ENCODE measurements at regions not wholly inside any gene's neighbourhood (a gene's known extent, or its start where the extent isn't known, plus 50 kb on each side); places are given as distances from the start of the nearest gene placed in this dataset.

DNA sequence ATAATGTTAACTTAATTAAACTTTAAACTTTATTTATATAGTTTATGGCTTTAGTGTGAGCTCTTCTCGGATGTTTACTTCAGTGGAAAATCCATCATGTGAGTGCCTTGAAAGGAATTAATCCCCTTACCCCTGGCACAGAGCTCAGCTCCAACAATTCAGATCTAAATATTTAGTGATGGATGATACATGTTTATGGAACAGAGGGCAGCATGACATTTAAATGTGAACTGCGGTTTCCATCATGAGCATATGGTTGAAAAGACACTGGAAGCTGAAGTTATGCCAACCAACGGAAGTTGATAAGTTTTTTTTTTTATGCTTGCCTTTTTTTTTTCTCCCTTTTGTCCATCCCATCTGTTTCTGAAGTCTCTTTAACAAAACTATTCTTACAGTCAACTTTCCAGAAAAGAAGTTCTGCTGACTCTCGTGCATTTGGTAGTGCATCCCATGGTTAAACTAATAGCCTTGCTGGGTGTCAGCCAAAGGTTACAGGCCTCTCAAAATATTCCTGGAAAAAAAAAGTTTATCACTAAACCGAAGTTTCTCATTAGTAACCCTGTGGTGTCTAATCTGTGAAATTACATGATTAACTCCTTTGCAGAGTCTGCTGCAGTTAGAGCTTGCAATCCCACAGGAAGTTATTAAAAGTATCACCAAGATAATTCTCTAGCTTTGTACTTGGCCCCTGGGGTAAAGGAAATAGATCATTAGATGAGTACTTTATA is 243.9 kb upstream of the TCF21 start:
- TF ChIP-seq, protein P1, sequence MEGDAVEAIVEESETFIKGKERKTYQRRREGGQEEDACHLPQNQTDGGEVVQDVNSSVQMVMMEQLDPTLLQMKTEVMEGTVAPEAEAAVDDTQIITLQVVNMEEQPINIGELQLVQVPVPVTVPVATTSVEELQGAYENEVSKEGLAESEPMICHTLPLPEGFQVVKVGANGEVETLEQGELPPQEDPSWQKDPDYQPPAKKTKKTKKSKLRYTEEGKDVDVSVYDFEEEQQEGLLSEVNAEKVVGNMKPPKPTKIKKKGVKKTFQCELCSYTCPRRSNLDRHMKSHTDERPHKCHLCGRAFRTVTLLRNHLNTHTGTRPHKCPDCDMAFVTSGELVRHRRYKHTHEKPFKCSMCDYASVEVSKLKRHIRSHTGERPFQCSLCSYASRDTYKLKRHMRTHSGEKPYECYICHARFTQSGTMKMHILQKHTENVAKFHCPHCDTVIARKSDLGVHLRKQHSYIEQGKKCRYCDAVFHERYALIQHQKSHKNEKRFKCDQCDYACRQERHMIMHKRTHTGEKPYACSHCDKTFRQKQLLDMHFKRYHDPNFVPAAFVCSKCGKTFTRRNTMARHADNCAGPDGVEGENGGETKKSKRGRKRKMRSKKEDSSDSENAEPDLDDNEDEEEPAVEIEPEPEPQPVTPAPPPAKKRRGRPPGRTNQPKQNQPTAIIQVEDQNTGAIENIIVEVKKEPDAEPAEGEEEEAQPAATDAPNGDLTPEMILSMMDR (IDR thresholded peaks at IDR 0.05; ENCODE audit: extremely low read depth, insufficient read depth, missing control alignments): no peak
- DNase-seq (ENCODE audit: low spot score): no peak
- in situ Hi-C loops (cut with MboI; ENCODE audit: low pct_unique_long_range_greater_than_20kb, low sequenced_read_pairs, unreplicated experiment): no loop called here

DNA sequence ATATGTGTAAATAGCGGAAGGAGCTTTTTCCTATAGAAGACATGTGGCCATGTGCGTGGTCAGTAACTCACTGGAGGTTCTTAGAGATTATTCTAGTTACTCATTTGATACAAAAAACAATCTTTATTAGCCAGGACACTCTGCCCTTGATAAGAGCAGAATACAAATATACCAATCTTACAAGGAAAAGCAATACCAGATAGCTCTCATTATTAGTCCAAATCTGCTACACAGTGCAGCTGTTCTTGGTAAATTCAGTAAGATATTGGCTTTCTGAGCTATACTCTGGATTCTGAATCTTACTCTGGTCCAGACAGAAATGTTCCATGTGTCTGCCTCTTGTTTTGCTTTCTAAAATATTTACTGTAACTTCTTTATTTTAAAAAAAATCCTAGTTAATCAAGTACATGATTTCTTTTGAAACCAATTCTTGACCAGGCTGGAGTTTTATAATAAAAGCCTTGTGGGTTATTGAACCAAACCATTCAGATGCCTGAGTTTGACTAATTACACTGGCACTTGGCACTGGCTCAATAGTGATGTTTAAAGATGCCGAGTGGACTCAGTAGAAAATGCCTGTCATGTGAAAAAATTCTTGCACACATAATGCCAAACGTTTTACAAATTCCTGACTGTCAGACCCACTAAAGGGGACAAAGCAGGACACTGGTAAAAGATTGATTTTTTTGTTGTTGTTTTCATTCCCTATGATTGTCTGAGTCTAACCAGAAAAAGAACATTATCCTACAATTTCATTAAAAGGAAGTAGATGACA is 242.8 kb upstream of the TCF21 start:
- DNase-seq (ENCODE audit: low spot score): no peak
- TF ChIP-seq, protein P1 (IDR thresholded peaks at IDR 0.05; ENCODE audit: extremely low read depth, insufficient read depth, missing control alignments): no peak
- in situ Hi-C loops (cut with MboI; ENCODE audit: low pct_unique_long_range_greater_than_20kb, low sequenced_read_pairs, unreplicated experiment): no loop called here

DNA sequence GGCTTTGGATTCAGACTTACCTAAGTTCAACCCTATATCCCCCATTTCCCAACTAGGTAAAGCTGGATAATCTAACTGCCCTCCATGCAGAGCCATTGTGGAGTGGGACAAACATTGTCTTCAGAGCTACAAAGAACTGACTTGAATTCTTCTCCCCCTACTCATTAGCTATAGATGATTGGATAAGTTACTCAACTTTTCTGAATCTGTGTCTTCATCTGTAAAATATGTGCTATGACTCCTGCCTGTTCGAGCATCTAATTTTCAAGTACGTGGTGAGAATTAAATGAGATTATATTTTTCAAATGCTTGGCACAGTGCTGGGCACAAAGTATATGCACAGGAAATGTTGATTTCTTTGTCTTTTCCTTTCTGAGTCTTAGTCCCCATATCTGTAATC is 240.3 kb upstream of the TCF21 start:
- in situ Hi-C loops (cut with MboI; ENCODE audit: low pct_unique_long_range_greater_than_20kb, low sequenced_read_pairs, unreplicated experiment): no loop called here
- TF ChIP-seq, protein P1 (IDR thresholded peaks at IDR 0.05; ENCODE audit: extremely low read depth, insufficient read depth, missing control alignments): no peak
- no peak for DNase-seq (ENCODE audit: low spot score)

DNA sequence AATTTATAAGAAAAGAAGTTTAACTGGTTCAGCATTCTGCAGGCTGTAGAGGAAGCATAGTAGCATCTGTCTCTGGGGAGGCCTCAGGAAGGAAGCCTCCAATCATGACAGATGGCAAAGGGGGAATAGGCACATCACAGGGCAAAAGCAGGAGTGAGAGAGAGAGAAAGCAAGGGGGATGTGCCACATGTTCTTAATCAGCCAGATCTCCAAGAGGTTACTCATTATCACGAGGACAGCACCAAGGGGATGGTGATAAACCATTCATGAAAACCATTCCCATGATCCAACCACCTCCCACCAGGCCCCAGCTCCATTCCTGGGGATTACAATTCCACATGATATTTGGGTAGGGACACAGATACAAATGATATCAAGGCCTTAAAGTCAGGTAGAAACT is 217.5 kb upstream of the TCF21 start:
- in situ Hi-C loops (cut with MboI; ENCODE audit: low pct_unique_long_range_greater_than_20kb, low sequenced_read_pairs, unreplicated experiment): no loop called here
- TF ChIP-seq, protein P1 (IDR thresholded peaks at IDR 0.05; ENCODE audit: extremely low read depth, insufficient read depth, missing control alignments): no peak
- no peak for DNase-seq (ENCODE audit: low spot score)

DNA sequence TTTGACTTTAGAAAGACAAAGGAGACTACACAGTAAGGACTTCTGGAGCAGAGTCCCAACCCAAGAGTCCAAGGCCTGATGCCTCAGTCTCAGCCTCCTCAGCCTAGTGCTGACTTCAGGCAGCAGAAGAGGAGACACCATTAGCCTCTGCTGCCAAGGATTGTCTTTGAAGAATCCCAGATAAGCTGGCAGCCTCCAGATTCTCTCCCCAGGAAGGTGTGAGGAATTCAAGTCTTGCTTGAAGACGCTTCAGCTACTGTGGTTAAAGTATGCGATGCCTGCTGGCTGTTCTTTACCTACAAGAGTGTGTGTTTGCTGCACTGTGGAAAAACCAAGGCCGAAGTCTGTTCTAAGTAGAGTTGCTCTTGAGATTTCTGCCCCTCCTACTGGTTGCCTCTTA is 215.9 kb upstream of the TCF21 start:
- TF ChIP-seq, protein P1 (IDR thresholded peaks at IDR 0.05; ENCODE audit: extremely low read depth, insufficient read depth, missing control alignments): no peak
- DNase-seq (ENCODE audit: low spot score): no peak
- in situ Hi-C loops (cut with MboI; ENCODE audit: low pct_unique_long_range_greater_than_20kb, low sequenced_read_pairs, unreplicated experiment): no loop called here

DNA sequence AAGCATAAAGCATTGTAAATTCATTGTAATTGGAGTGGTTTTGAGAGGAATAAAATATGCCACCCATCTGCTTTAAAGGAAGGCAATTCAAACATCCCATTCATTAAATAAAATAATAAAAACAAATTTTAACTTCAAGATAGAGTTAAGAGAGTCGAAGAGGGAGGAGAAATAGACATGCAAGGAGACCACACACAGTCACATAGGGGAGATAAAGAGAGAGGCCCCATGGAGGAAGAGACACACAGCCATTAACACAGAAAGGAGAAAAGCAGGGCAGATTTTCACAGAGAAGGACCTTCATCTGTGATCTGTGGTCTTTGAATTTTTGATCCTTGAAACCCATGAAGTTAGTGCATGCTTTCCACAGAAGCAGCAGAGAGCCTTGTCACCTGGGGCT is 214.3 kb upstream of the TCF21 start:
- TF ChIP-seq, protein P1 (IDR thresholded peaks at IDR 0.05; ENCODE audit: extremely low read depth, insufficient read depth, missing control alignments): no peak
- in situ Hi-C loops (cut with MboI; ENCODE audit: low pct_unique_long_range_greater_than_20kb, low sequenced_read_pairs, unreplicated experiment): no loop called here
- no peak for DNase-seq (ENCODE audit: low spot score)
